SU-DHL-6 (cell line): ENCODE measurements at regions not wholly inside any gene's neighbourhood (a gene's known extent, or its start where the extent isn't known, plus 50 kb on each side); places are given as distances from the start of the nearest gene placed in this dataset.

ENCODE experiments used
- EZH2phosphoT487 ChIP-seq: fragments of 200-600 bp; sonication (generic), shearing (Covaris generic); conservative IDR thresholded peaks from 2 replicates; pipeline ENCODE4 v1.6.1; 2018; ENCODE audit warnings: mild to moderate bottlenecking, antibody characterized with exemption, low read length, moderate library complexity, mixed read lengths
- TF ChIP-seq, protein P1 (sequence below): fragments of 200-600 bp; sonication (generic); IDR thresholded peaks from one replicate; pipeline ENCODE4 v1.5.1; 2017; ENCODE audit warnings: antibody characterized with exemption, mild to moderate bottlenecking, low read length, moderate library complexity; ENCODE audit not compliant: insufficient read depth, poor library complexity, severe bottlenecking

DNA sequence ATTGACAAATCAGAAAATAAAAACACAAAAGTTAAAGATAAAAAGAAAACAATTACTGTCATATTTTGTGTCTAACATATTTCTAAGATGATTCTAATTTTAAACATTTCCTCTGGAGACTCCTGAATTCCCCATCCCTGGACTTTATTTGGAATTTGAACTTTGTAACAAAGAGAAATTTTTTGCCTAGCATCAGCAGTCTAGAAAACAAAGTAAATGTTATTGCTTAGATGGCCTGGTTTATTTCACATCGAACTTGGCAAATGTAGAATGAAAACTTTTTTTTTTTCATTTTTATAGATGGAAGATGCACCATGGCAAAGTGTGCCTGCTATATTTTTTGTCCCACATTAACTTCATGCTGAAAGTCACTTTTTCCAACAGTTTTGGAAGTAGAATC lies 159.1 kb downstream of the TBX18 start:
- TF ChIP-seq, protein P1, sequence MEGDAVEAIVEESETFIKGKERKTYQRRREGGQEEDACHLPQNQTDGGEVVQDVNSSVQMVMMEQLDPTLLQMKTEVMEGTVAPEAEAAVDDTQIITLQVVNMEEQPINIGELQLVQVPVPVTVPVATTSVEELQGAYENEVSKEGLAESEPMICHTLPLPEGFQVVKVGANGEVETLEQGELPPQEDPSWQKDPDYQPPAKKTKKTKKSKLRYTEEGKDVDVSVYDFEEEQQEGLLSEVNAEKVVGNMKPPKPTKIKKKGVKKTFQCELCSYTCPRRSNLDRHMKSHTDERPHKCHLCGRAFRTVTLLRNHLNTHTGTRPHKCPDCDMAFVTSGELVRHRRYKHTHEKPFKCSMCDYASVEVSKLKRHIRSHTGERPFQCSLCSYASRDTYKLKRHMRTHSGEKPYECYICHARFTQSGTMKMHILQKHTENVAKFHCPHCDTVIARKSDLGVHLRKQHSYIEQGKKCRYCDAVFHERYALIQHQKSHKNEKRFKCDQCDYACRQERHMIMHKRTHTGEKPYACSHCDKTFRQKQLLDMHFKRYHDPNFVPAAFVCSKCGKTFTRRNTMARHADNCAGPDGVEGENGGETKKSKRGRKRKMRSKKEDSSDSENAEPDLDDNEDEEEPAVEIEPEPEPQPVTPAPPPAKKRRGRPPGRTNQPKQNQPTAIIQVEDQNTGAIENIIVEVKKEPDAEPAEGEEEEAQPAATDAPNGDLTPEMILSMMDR = no peak
- no peak for TF ChIP-seq EZH2phosphoT487
